IPS DF 4.7 (cell line): ENCODE measurements at regions not wholly inside any gene's neighbourhood (a gene's known extent, or its start where the extent isn't known, plus 50 kb on each side); places are given as distances from the start of the nearest gene placed in this dataset.
"Not testable (repeated sequence)": the region's sequence is repeated elsewhere in the genome, so short reads cannot be mapped to it uniquely, and the experiment has no call there.

Source experiments
- DNase-seq: peaks from one replicate; pipeline ENCODE4 v3.0.0-alpha.2; 2013; ENCODE audit warnings: low spot score; ENCODE audit errors: extremely low read depth

- DNase-seq = no peak
Measured at GRCh38 chr9:22829236-22829635, 382.6 kb downstream of the DMRTA1 start.

GRCh38 chr9:22838266-22838665 is 391.6 kb downstream of the DMRTA1 start:
- DNase-seq = no peak

DNA sequence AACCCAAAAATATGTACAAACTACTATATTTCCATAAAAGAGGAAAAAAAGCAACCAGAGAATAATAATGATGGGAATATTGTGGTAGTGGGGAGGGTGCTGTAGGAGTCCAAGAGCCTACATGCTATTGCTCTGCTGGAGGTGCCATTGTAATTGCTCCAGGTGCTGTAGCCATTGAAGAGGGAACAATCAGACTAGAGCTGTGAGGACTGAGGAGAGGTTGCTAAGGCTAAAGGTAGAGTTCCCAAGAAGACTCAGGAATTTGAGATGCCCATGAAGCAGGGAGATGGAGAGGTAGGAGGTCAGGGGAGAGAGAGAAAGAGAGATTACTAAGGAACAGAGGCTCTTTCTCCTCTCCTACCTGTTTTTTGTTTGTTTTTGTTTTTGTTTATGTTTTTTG is 394.0 kb downstream of the DMRTA1 start:
- DNase-seq = no peak

- DNase-seq = not testable (repeated sequence)
Measured at GRCh38 chr9:22845243-22845642, 398.6 kb downstream of the DMRTA1 start.

DNA sequence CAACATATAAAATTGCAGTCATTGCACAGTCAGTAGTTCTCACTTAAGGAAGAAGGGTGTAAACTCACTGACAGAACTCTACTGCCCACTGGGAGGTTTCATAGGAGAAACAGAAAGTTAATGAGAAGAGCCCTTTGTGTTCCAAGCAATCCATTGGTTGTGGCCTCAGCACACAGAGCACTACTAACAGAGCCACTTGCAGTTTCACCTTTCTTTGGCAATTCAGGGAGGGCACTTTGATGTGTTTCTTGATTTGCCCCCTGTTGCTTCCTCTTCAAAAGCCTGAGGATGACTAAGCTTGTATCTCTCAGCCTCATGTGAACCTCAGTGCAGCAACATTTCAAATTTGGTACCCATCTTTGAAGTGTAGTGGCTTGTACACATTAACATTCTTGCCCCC is 409.4 kb downstream of the DMRTA1 start:
- peak; percentile 7 for DNase-seq

- no peak for DNase-seq
Measured at GRCh38 chr9:22857316-22857715, 410.7 kb downstream of the DMRTA1 start.

DNA sequence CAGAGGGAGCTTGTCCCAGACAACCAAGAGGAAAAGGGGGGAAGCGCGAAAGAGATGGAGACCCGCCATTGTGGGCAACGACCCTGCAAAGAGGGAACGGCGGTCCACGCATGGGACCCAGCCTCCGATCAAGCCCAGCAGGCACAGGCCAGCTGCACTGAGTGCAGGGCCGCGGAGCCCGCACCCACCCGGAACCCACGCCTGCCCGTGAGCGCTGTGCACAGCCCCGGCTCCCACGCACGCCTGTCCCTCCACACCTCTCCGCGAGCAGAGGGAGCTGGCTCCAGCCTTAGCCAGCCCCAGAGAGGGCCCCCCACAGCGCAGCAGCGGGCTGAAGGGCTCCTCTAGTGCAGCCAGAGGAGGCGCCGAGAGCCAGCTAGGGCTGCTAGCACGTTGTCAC is 416.5 kb downstream of the DMRTA1 start:
- no peak for DNase-seq

- no peak for DNase-seq
Measured at GRCh38 chr9:22863736-22864135, 417.1 kb downstream of the DMRTA1 start.

GRCh38 chr9:22893196-22893843 is 446.7 kb downstream of the DMRTA1 start:
- DNase-seq = no peak

DNA sequence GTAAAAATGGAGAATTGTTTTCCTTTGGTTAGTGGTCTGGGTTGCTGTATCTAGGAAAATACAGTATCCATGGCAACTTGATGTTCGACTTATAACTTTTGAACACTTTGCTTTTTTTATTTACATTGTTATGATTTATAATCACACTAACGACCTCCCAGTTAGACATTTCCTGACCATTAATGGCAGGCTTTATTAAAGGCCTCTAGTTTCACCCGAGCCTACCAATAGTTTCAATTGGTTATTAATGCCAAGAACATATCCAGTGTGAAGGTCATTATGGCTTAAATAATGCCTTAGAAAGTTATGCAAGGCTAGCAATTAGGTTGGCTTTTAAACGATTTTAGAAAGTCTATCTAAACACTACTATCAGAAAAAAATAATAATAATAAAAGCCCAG is 452.0 kb downstream of the DMRTA1 start:
- DNase-seq = no peak

DNA sequence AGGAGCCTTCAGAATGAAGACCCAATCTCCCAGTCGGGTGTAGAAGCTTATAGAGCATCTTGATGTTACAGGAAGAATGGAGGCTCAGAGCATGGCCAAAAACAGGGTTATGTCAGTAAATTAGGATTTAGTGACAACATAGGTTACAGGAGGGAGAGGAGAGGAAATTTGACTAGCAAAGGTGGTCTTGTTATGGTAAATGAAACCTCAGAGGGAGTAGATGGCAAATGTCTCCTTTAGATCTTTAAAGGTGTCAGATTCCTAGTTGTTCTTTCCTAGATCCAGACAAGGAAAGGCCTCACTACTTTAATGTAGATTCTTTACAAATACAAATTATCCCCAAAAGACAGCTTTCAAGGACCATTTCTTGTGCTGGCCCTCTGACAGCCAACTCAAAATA is 465.0 kb downstream of the DMRTA1 start:
- peak; percentile 11 for DNase-seq

DNA sequence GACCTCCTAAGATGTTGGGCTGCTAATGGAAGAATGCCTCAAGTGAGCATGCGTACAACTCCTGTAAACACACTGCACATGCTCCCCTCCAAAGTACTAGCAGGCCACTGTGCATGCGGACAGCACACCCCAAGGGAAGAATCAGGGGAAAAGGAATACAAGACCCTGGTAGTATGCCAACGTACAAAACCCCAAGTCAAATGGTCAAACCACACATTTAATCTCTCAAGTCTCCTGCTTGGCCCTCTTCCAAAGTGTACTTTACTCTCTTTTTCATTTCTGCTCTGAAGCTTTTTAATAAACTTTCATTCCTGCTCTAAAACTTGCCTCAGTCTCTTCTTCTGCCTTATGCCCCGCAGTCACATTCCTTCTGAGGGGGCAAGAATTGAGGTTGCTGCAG is 466.4 kb downstream of the DMRTA1 start:
- DNase-seq = no peak

DNA sequence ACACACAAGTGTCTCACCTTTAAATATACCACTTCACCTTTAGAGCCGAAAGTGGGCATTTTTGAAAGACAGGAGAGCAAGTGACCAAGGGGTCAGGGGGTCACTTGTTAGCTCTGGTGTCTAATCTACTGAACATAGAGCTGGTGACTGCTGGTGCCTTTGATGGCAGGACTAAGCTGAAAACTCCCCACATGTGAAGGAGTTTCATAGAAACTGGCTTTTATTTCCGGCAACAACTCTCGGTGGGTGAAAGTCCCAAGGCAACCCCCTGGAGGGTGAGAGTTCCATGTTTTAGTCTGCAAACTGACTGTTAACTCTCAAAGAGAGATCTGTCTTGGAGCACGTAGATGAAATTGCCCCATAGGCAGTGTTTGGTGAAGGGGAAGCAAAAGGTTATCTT is 466.9 kb downstream of the DMRTA1 start:
- DNase-seq = no peak

- DNase-seq = no peak
Measured at GRCh38 chr9:22916148-22916547, 469.5 kb downstream of the DMRTA1 start.

GRCh38 chr9:22919423-22919822 is 472.8 kb downstream of the DMRTA1 start:
- no peak for DNase-seq

- no peak for DNase-seq
Measured at GRCh38 chr9:22921742-22922141, 475.1 kb downstream of the DMRTA1 start.

DNA sequence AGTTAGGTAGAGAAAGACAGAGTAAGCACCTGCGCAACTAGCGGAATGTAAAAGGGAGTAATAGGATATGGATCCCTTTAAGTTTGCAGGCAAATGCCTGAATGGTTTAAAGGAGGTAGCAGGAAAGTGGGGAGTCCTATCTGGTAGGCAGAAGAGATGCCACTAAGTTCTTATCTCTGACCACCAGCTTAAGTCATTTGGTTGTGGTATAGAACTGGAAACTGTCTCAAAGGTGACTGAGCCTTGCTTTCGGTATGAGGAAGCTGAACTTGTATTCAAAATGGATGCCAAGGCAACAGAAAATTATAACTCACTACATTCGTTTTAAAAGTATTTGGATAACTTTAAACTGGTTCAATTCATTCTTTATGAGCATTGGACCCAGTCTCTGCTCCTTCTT is 475.6 kb downstream of the DMRTA1 start:
- no peak for DNase-seq

GRCh38 chr9:22954550-22954949 is 507.9 kb downstream of the DMRTA1 start:
- no peak for DNase-seq

DNA sequence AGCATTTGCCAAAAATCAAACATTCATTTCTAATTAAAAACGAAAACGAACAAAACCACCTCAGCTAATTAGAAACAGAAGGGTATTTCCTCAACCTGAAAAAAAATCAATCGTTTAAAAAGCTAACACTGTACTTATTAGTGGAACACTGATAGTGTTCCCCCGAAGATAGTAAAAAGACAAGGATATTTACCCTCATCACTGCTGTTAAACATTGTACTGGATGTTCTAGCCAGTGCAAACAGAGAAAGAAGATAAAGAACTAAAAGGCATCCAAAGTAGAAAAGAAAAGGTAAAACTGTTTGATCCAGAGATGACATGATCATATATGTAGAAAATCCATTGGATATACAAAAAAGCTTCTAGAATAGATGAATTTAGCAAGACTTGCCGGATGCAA is 508.3 kb downstream of the DMRTA1 start:
- DNase-seq = no peak

- DNase-seq = no peak
Measured at GRCh38 chr9:22969350-22969979, 522.8 kb downstream of the DMRTA1 start.

GRCh38 chr9:22970434-22970975 is 523.9 kb downstream of the DMRTA1 start:
- DNase-seq = no peak

DNA sequence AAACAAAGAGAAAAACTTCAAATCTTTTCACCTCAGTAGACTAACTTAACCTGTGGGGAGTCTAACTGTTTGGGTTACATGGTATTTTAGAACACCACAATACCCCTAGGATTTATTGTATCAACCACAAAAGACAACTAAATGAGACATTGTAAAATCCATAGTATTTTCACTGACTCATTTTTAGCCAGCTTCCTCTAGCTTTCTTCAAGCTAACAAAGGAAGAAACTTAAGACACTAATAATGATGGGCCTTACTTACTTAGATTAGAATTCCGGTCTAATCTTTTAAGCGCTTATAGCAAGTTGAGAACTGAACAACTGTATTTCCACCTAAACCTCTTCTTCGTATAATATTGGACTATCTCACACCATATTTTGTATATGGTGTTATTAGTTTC is 529.3 kb downstream of the DMRTA1 start:
- no peak for DNase-seq

DNA sequence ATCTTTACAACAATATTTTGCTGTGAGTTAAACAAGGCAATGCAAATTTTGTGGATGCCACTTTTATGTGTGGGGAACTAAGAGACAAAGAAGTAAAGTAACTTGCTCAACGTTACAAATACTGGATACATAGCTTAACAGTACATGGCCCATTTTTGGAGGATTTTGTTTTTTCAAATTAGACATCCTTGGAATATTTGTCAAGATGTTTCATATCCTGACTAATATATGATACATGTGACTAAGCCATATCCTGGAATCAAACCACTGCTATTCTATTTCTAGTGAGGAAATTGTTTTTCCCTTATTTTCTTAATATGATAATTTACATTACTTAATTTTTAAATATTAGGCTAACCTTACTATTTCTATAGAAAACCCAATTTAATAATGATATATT is 529.8 kb downstream of the DMRTA1 start:
- DNase-seq = no peak
